IMR-90 (cell line): ENCODE measurements at regions not wholly inside any gene's neighbourhood (a gene's known extent, or its start where the extent isn't known, plus 50 kb on each side); places are given as distances from the start of the nearest gene placed in this dataset.

Experiments used
- ATAC-seq: fragments of 200-7000 bp; cut with Tn5 transposase; 2 replicates; pipeline ENCODE4 v1.9.1; 2020; ENCODE audit warnings: low read depth, mild to moderate bottlenecking, moderate library complexity
- BruUV-seq: library from RNA; stranded (reverse); fragments of 400-500 nt; replicated peaks from 2 replicates; lab custom pipeline; 2021; lab: Mats Ljungman, UMichigan
- CTCF ChIA-PET: fragments of 300-600 bp; formaldehyde crosslinking; extraction: SDS; loops from one replicate; lab custom pipeline; 2021; ENCODE audit warnings: antibody characterized with exemption; lab: Yijun Ruan, JAX
- POLR2A ChIA-PET: fragments of 300-600 bp; sonication (Branson Sonifier 250); formaldehyde crosslinking; loops from one replicate; lab custom pipeline; 2022; ENCODE audit warnings: antibody characterized with exemption; ENCODE audit not compliant: unreplicated experiment; lab: Charles Lee
- DNase-seq: peaks from one replicate; pipeline ENCODE4 v3.0.0; 2013
- H2AFZ ChIP-seq: replicated peaks from 2 replicates; pipeline ENCODE3; 2013; ENCODE audit warnings: low read length, mild to moderate bottlenecking; ENCODE audit not compliant: poor library complexity
- H2AK5ac ChIP-seq: 2 replicates; pipeline ENCODE4 v1.6.1; 2013; ENCODE audit warnings: low read depth, low read length, inconsistent platforms
- H2AK9ac ChIP-seq: replicated peaks from 2 replicates; pipeline ENCODE3; 2013; ENCODE audit warnings: mild to moderate bottlenecking, low read depth, low read length, moderate library complexity; ENCODE audit not compliant: poor library complexity
- H2BK120ac ChIP-seq: 2 replicates; pipeline ENCODE4 v1.6.1; 2013; ENCODE audit warnings: low read depth, low read length, inconsistent platforms
- H2BK15ac ChIP-seq: 3 replicates; pipeline ENCODE4 v1.6.1; 2013; ENCODE audit warnings: low read depth, low read length, inconsistent platforms
- H2BK20ac ChIP-seq: 2 replicates; pipeline ENCODE4 v1.6.1; 2013; ENCODE audit warnings: low read depth, mild to moderate bottlenecking, inconsistent platforms, low read length, moderate library complexity
- H2BK5ac ChIP-seq: 2 replicates; pipeline ENCODE4 v1.6.1; 2013; ENCODE audit warnings: mild to moderate bottlenecking, low read depth, low read length, inconsistent platforms; ENCODE audit not compliant: poor library complexity, severe bottlenecking
- H3K14ac ChIP-seq: replicated peaks from 2 replicates; pipeline ENCODE4 v1.6.1; 2013; ENCODE audit warnings: low read depth, low read length, inconsistent platforms
- H3K18ac ChIP-seq: 2 replicates; pipeline ENCODE4 v1.6.1; 2013; ENCODE audit warnings: low read depth, low read length, control low read depth
- H3K23ac ChIP-seq: 2 replicates; pipeline ENCODE4 v1.6.1; 2013; ENCODE audit warnings: low read depth, low read length, inconsistent platforms
- H3K27ac ChIP-seq: 2 replicates; pipeline ENCODE4 v1.5.1; 2013; ENCODE audit warnings: mild to moderate bottlenecking, control low read depth, low read length; ENCODE audit not compliant: insufficient read depth
- H3K27me3 ChIP-seq: 2 replicates; pipeline ENCODE4 v1.6.1; 2013; ENCODE audit warnings: low read length; ENCODE audit not compliant: control insufficient read depth, insufficient read depth
- H3K36me3 ChIP-seq: 2 replicates; pipeline ENCODE4 v1.6.1; 2013; ENCODE audit warnings: low read length, mixed read lengths; ENCODE audit not compliant: control insufficient read depth, insufficient read depth
- H3K4ac ChIP-seq: 2 replicates; pipeline ENCODE4 v1.6.1; 2013; ENCODE audit warnings: low read depth, low read length, inconsistent platforms
- H3K4me1 ChIP-seq: 2 replicates; pipeline ENCODE4 v1.6.1; 2013; ENCODE audit warnings: low read length, mixed read lengths; ENCODE audit not compliant: control insufficient read depth, insufficient read depth
- H3K4me2 ChIP-seq: 2 replicates; pipeline ENCODE4 v1.6.1; 2013; ENCODE audit warnings: low read depth, mild to moderate bottlenecking, control low read depth, low read length, moderate library complexity
- H3K4me3 ChIP-seq: 2 replicates; pipeline ENCODE4 v1.5.1; 2013; ENCODE audit warnings: low read depth, mild to moderate bottlenecking, control low read depth, low read length, moderate library complexity; ENCODE audit not compliant: insufficient read depth
- H3K56ac ChIP-seq: 2 replicates; pipeline ENCODE4 v1.6.1; 2013; ENCODE audit warnings: low read length, inconsistent platforms; ENCODE audit not compliant: insufficient read depth; ENCODE audit errors: extremely low read depth
- H3K79me1 ChIP-seq, 2 experiments: 2 replicates each; pipeline ENCODE4 v1.6.1; 2013; ENCODE audit warnings: low read length in 2 of 2, inconsistent platforms in 1 of 2, low read depth in 1 of 2
- H3K9ac ChIP-seq: 2 replicates; pipeline ENCODE4 v1.6.1; 2013; ENCODE audit warnings: low read depth, low read length, control low read depth
- H3K9me1 ChIP-seq: 2 replicates; pipeline ENCODE4 v1.6.1; 2013; ENCODE audit warnings: low read length, inconsistent platforms; ENCODE audit not compliant: insufficient read depth
- H3K9me3 ChIP-seq: 2 replicates; pipeline ENCODE4 v1.6.1; 2013; ENCODE audit warnings: low read length; ENCODE audit not compliant: control insufficient read depth, insufficient read depth
- H4K20me1 ChIP-seq: 2 replicates; pipeline ENCODE4 v1.6.1; 2013; ENCODE audit warnings: low read length, inconsistent platforms; ENCODE audit not compliant: insufficient read depth
- H4K5ac ChIP-seq: 2 replicates; pipeline ENCODE4 v1.6.1; 2013; ENCODE audit warnings: mild to moderate bottlenecking, low read depth, low read length, control low read depth
- H4K8ac ChIP-seq, 2 experiments: 2 replicates each; pipeline ENCODE4 v1.6.1; 2013; ENCODE audit warnings: low read depth in 2 of 2, low read length in 2 of 2, control low read depth in 1 of 2, inconsistent platforms in 1 of 2
- H4K91ac ChIP-seq: 2 replicates; pipeline ENCODE4 v1.6.1; 2013; ENCODE audit warnings: low read depth, low read length, inconsistent platforms; ENCODE audit not compliant: insufficient read depth
- MAZ ChIP-seq: IDR thresholded peaks from 2 replicates; pipeline ENCODE4 v1.6.1; 2012; ENCODE audit warnings: low read depth, mild to moderate bottlenecking, low read length, improper control_type of control experiment, moderate library complexity, borderline replicate concordance
- RFX5 ChIP-seq: IDR thresholded peaks from 2 replicates; pipeline ENCODE4 v1.8.0; 2012; ENCODE audit warnings: low read depth, mild to moderate bottlenecking, low read length, moderate library complexity
- WGBS, 2 experiments: methylation state at CpG; one replicate each; pipeline versions ENCODE4 v1.1.5 to v1.1.7; 2013; ENCODE audit warnings: missing lambda C conversion rate in 2 of 2; ENCODE audit not compliant: insufficient read length in 1 of 2; ENCODE audit errors: extremely low coverage in 2 of 2; 5-methylcytosine and 5-hydroxymethylcytosine counted together
- dilution Hi-C: fragments of 300-500 bp; cut with HindIII; formaldehyde crosslinking; loops from one replicate; pipeline ENCODE4 v1.14.3; 2018; ENCODE audit warnings: low sequenced_read_pairs; ENCODE audit not compliant: unreplicated experiment
- in situ Hi-C: fragments of 300-500 bp; cut with MboI; formaldehyde crosslinking; loops from 3 replicates; pipeline ENCODE4 v1.14.3; 2019; ENCODE audit warnings: low sequenced_read_pairs, inconsistent platforms, mixed read lengths
- intact Hi-C: fragments of 100-400 bp; cut with micrococcal nuclease; formaldehyde crosslinking; loops from 2 replicates; pipeline ENCODE4 v1.10.0; 2022

- in situ Hi-C loops (loop anchor here (25.0 kb wide), 2 partner anchors 480 to 580 kb away; partner anchors contain the start of gene ABAT), dilution Hi-C loops (no loop called here), intact Hi-C loops (no loop called here)
- no peak overlapping the region for H2BK20ac ChIP-seq
- DNase-seq = no peak
- H3K27ac ChIP-seq = no peak overlapping the region
- peaks cover 0 to 16% of the 10 kb centered on the region in 2 experiments; a peak in 2 of 4 replicates for H3K79me1 ChIP-seq
- no peak overlapping the region for H3K4me2 ChIP-seq
- H4K5ac ChIP-seq = no peak overlapping the region
- no peak overlapping the region for H3K18ac ChIP-seq
- TF ChIP-seq RFX5 (no peak), MAZ (no peak)
- H3K9ac ChIP-seq = no peak overlapping the region
- no peaks in the 10 kb centered on the region for H3K36me3 ChIP-seq
- no peak overlapping the region for H4K8ac ChIP-seq
- ChIA-PET POLR2A (no interaction called here), CTCF (no interaction called here)
- H2AK5ac ChIP-seq = no peak overlapping the region
- peaks cover 3% of the 10 kb centered on the region for H3K9me1 ChIP-seq
- no peaks in the 10 kb centered on the region; the same call in 1 of the 2 replicates for H3K4me1 ChIP-seq
- H3K9me3 ChIP-seq = no peaks in the 10 kb centered on the region
- H3K4me3 ChIP-seq = no peak overlapping the region
- no peak overlapping the region for H2AFZ ChIP-seq
- H3K14ac ChIP-seq = no peak overlapping the region
- H2AK9ac ChIP-seq = no peak overlapping the region
- no peaks in the 10 kb centered on the region; the same call in 1 of the 2 replicates for H4K20me1 ChIP-seq
- H4K91ac ChIP-seq = no peak overlapping the region
- ATAC-seq = no peak
- H2BK15ac ChIP-seq = no peak overlapping the region
- H2BK5ac ChIP-seq = no peak overlapping the region
- no peak overlapping the region for H3K56ac ChIP-seq
- H3K23ac ChIP-seq = no peak overlapping the region
- H3K27me3 ChIP-seq = no peaks in the 10 kb centered on the region
- H2BK120ac ChIP-seq = no peak overlapping the region
- no TSS peak for BruUV-seq
- no peak overlapping the region for H3K4ac ChIP-seq
- 89% methylated on average over 5 of the region's 8 CpGs; no CpG with 5 or more reads in 1 of the 2 experiments for WGBS, 2 experiments
Measured at GRCh38 chr16:9141813-9142212, 50.4 kb downstream of the HAPSTR1 start.
